GM06990 (cell line): ENCODE measurements at regions not wholly inside any gene's neighbourhood (a gene's known extent, or its start where the extent isn't known, plus 50 kb on each side); places are given as distances from the start of the nearest gene placed in this dataset.

Experiments used
- DNase-seq: peaks from one replicate; pipeline ENCODE4 v3.0.0-alpha.2; 2011; ENCODE audit not compliant: insufficient read length; ENCODE audit errors: extremely low read depth
- H3K27me3 ChIP-seq: replicated peaks from 2 replicates; pipeline ENCODE4 v1.6.0; 2011; ENCODE audit warnings: low read length; ENCODE audit not compliant: control insufficient read depth, insufficient read depth
- H3K36me3 ChIP-seq: 2 replicates; pipeline ENCODE4 v1.5.1; 2011; ENCODE audit warnings: low read length; ENCODE audit not compliant: control insufficient read depth, insufficient read depth
- H3K4me3 ChIP-seq: replicated peaks from 2 replicates; pipeline ENCODE4 v1.5.1; 2011; ENCODE audit warnings: low read depth, mild to moderate bottlenecking, control low read depth, low read length
- TF ChIP-seq, protein P1 (sequence below): IDR thresholded peaks from 2 replicates; pipeline ENCODE4 v1.5.1; 2011; ENCODE audit warnings: low read length, control low read depth, mild to moderate bottlenecking, inconsistent platforms; ENCODE audit not compliant: insufficient read depth, poor library complexity, severe bottlenecking

DNA sequence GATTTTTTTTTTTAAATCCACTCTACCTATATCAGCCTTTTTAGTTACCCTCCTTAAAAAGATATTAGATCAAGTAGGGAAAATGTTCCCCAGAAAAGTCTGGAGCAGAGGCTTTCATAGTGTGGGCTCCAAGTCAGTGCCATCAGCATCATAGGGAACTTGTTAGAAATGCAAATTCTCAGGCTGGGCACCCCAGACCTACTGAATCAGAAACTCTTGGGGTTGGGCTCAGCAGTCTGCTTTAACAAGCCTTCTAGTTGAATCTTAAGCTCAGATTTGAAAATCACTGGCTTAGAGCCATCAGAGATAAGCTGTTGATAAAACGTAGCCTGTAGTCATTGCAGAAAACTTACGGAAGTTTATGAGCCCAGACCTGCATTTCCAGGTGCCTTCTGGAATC is 140.1 kb downstream of the TMEM38B start:
- no peak for DNase-seq
- no peaks in the 10 kb centered on the region; the same call in 1 of the 2 replicates for H3K27me3 ChIP-seq
- H3K4me3 ChIP-seq = no peak overlapping the region
- TF ChIP-seq, protein P1, sequence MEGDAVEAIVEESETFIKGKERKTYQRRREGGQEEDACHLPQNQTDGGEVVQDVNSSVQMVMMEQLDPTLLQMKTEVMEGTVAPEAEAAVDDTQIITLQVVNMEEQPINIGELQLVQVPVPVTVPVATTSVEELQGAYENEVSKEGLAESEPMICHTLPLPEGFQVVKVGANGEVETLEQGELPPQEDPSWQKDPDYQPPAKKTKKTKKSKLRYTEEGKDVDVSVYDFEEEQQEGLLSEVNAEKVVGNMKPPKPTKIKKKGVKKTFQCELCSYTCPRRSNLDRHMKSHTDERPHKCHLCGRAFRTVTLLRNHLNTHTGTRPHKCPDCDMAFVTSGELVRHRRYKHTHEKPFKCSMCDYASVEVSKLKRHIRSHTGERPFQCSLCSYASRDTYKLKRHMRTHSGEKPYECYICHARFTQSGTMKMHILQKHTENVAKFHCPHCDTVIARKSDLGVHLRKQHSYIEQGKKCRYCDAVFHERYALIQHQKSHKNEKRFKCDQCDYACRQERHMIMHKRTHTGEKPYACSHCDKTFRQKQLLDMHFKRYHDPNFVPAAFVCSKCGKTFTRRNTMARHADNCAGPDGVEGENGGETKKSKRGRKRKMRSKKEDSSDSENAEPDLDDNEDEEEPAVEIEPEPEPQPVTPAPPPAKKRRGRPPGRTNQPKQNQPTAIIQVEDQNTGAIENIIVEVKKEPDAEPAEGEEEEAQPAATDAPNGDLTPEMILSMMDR = no peak
- H3K36me3 ChIP-seq = no peaks in the 10 kb centered on the region

GRCh38 chr9:105835721-105836120 is 141.4 kb downstream of the TMEM38B start:
- TF ChIP-seq, protein P1 = no peak
- no peak for DNase-seq
- Histone ChIP-seq H3K27me3 (no peaks in the 10 kb centered on the region; the same call in 1 of the 2 replicates), H3K4me3 (no peak overlapping the region), H3K36me3 (no peaks in the 10 kb centered on the region)

DNA sequence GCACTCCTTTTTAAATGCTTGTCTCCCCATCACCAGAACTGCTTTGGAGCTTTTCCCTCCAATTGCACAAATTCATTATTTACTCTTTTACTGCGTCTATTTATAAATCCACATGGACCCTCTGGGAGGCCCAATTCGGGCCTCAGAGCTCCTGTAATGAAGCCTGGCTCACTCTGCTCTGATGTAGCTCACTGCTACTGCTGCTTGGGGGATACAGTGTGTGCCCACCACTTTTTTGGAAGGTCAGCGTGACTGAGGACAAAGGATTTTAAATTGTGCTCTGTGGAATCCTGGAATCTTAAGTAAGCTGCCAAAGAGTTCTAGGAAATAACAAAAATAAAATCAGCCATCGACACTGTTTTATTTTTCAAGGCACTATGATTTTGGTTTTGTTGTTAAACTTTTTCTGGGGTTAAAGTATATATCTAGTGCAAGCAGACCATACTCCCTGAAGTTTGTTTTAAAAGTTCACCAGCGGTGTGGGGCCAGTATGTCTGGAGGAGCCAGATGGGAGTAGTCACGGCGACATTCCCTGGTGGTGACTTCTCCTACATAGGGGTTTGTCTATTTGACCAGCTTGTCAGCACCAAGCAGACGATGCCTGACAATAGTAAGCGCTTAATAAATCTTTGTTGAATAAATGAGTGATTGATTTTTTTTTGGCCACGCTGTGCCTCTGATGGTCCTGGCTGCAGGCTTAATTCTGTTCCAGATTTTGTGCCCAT is 142.8 kb downstream of the TMEM38B start:
- Histone ChIP-seq H3K36me3 (no peaks in the 10 kb centered on the region), H3K4me3 (no peak overlapping the region), H3K27me3 (no peaks in the 10 kb centered on the region; the same call in 1 of the 2 replicates)
- no peak for DNase-seq
- TF ChIP-seq, protein P1 = no peak

DNA sequence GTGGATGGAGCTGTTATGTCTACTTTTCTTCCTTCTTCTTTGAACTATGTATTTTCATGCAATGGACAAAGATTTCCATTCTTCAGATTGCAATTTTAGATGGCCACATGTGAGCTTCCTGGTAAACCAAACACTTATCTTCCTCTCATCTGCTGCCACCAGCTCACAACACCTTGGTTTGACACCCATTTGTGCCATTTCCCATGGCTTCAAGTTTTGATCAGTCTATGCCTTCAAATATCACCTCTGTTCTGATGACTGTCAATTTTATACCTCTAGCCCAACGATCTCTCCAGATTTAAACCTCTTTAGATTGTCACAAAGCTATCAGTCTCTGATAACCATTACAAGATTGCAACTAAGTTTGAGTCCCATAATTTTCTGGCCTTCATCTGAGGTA is 147.2 kb downstream of the TMEM38B start:
- TF ChIP-seq, protein P1 = no peak
- no peaks in the 10 kb centered on the region for H3K27me3 ChIP-seq
- DNase-seq = no peak

DNA sequence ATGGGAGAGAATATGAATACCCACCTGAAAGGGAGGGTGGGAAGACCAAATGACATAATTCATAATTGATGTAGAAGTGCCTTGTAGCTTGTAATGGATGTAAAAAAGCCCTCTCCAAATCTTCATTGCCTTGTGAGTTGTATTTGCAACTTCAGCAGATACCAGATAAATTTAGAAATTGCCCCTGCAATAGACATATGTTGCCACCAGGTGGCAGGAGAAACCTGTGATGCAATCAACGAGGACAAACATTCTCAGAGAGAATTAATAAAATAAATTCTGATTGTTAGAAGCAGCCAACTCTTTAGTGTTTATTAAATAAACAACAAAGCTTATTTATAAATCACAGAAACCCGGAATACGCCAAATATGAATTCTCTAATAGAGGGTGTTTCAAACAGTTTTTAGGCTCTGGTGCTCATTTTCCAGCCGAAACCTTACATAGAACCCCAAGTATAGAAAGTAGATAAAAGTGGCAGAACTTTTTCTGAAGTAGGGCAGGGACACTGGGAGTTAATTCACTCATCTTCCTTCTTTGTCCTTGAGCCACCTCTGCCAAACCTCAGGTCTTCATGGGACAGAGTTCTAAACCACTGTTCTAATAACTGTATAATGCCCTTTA is 147.8 kb downstream of the TMEM38B start:
- no peak for DNase-seq
- TF ChIP-seq, protein P1 = peak; percentile 86
- Histone ChIP-seq H3K27me3 (no peaks in the 10 kb centered on the region), H3K36me3 (no peaks in the 10 kb centered on the region), H3K4me3 (no peak overlapping the region)

More for the DNA sequence above, 147.2 kb downstream of the TMEM38B start:
- no peak overlapping the region for H3K4me3 ChIP-seq
- no peaks in the 10 kb centered on the region for H3K36me3 ChIP-seq

GRCh38 chr9:105846825-105847224 is 152.5 kb downstream of the TMEM38B start:
- no peaks in the 10 kb centered on the region for H3K27me3 ChIP-seq
- TF ChIP-seq, protein P1 = no peak
- no peak for DNase-seq

More at GRCh38 chr9:105846825-105847224, 152.5 kb downstream of the TMEM38B start:
- Histone ChIP-seq H3K36me3 (no peaks in the 10 kb centered on the region), H3K4me3 (no peak overlapping the region)
